HEK293 (cell line): ENCODE measurements at regions not wholly inside any gene's neighbourhood (a gene's known extent, or its start where the extent isn't known, plus 50 kb on each side); places are given as distances from the start of the nearest gene placed in this dataset.

Experiments used
- IKZF3 ChIP-seq: fragments of 450-650 bp; IDR thresholded peaks from 2 replicates; pipeline ENCODE4 v1.5.0; 2018; ENCODE audit warnings: missing biosample characterization, mild to moderate bottlenecking, missing genetic modification characterization, moderate library complexity
- YY1 ChIP-seq: fragments of 450-650 bp; formaldehyde crosslinking; IDR thresholded peaks from 2 replicates; pipeline ENCODE4 v1.5.1; 2018; ENCODE audit warnings: missing biosample characterization, missing genetic modification characterization
- ZBTB1 ChIP-seq: fragments of 450-650 bp; formaldehyde crosslinking; IDR thresholded peaks from 2 replicates; pipeline ENCODE4 v1.5.1; 2016; ENCODE audit warnings: missing biosample characterization, missing genetic modification characterization
- ZFP37 ChIP-seq: fragments of 450-650 bp; formaldehyde crosslinking; IDR thresholded peaks from 2 replicates; pipeline ENCODE4 v1.5.1; 2016; ENCODE audit warnings: missing biosample characterization, missing genetic modification characterization
- ZFP41 ChIP-seq: fragments of 450-650 bp; formaldehyde crosslinking; IDR thresholded peaks from 2 replicates; pipeline ENCODE4 v1.5.1; 2016; ENCODE audit warnings: missing biosample characterization, missing genetic modification characterization, borderline replicate concordance
- ZNF140 ChIP-seq: fragments of 450-650 bp; formaldehyde crosslinking; IDR thresholded peaks from 2 replicates; pipeline ENCODE4 v1.5.1; 2016; ENCODE audit warnings: missing biosample characterization, missing genetic modification characterization
- ZNF19 ChIP-seq: fragments of 450-650 bp; formaldehyde crosslinking; IDR thresholded peaks from 2 replicates; pipeline ENCODE4; 2016; ENCODE audit warnings: missing biosample characterization, missing genetic modification characterization, low read depth
- ZNF654 ChIP-seq: fragments of 450-650 bp; formaldehyde crosslinking; IDR thresholded peaks from 2 replicates; pipeline ENCODE4 v1.5.1; 2016; ENCODE audit warnings: low read depth, missing biosample characterization, missing genetic modification characterization
- ZNF660 ChIP-seq: fragments of 450-650 bp; IDR thresholded peaks from 2 replicates; pipeline ENCODE4 v1.5.1; 2018; ENCODE audit warnings: missing biosample characterization, mild to moderate bottlenecking, missing genetic modification characterization
- ZXDB ChIP-seq: fragments of 450-650 bp; formaldehyde crosslinking; IDR thresholded peaks from 2 replicates; pipeline ENCODE4 v1.5.1; 2016; ENCODE audit warnings: missing biosample characterization, missing genetic modification characterization
- TF ChIP-seq, protein P1 (sequence below): fragments of 450-650 bp; formaldehyde crosslinking; IDR thresholded peaks from 2 replicates; pipeline ENCODE4 v1.5.1; 2016; ENCODE audit warnings: missing biosample characterization, missing genetic modification characterization
- TF ChIP-seq, protein P2 (sequence below): sonication (generic); formaldehyde crosslinking; IDR thresholded peaks from 2 replicates; pipeline ENCODE4 v1.8.1; 2022; ENCODE audit warnings: mild to moderate bottlenecking, moderate library complexity, missing genetic modification reagents
- TF ChIP-seq, protein P3 (sequence below): fragments of 450-650 bp; formaldehyde crosslinking; IDR thresholded peaks from 2 replicates; pipeline ENCODE4 v1.5.1; 2017; ENCODE audit warnings: missing biosample characterization, mild to moderate bottlenecking, missing genetic modification characterization, moderate library complexity
- TF ChIP-seq, protein P4 (sequence below): fragments of 450-650 bp; formaldehyde crosslinking; IDR thresholded peaks from 2 replicates; pipeline ENCODE4 v1.5.1; 2016; ENCODE audit warnings: missing biosample characterization, missing genetic modification characterization

DNA sequence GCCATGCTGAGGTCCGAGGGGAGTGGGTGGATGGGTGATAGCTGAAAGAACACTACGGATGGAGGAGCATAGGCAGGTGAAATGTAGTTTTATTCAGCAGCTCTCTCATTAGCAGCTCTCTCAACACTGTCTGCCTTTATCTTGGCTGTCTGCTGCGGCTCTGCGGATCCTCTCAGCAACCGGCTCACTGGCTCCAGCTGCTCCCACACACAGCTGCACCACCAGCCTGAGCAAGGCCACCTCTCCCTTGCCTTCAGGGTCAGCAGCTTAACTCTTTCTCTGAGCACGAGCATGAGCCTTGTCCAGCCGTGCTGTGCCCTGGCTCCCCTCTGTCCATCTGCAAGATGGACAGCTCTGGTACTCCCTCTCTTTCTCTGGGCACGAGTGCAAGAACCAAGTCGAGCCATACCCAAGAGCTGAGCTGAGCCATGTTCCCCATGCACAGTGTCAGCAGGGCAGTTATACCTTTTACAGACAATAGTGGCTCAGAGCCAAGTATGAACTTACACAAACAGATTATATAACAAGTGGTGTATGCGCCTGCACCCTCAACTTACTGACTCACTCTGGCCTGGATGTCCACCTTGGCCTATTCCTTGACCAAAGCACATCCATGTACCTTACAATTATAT lies 108.5 kb downstream of the MACIR start:
- TF ChIP-seq, protein P1, sequence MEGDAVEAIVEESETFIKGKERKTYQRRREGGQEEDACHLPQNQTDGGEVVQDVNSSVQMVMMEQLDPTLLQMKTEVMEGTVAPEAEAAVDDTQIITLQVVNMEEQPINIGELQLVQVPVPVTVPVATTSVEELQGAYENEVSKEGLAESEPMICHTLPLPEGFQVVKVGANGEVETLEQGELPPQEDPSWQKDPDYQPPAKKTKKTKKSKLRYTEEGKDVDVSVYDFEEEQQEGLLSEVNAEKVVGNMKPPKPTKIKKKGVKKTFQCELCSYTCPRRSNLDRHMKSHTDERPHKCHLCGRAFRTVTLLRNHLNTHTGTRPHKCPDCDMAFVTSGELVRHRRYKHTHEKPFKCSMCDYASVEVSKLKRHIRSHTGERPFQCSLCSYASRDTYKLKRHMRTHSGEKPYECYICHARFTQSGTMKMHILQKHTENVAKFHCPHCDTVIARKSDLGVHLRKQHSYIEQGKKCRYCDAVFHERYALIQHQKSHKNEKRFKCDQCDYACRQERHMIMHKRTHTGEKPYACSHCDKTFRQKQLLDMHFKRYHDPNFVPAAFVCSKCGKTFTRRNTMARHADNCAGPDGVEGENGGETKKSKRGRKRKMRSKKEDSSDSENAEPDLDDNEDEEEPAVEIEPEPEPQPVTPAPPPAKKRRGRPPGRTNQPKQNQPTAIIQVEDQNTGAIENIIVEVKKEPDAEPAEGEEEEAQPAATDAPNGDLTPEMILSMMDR (tag by site-specific recombination), result no peak
- TF ChIP-seq, protein P2, sequence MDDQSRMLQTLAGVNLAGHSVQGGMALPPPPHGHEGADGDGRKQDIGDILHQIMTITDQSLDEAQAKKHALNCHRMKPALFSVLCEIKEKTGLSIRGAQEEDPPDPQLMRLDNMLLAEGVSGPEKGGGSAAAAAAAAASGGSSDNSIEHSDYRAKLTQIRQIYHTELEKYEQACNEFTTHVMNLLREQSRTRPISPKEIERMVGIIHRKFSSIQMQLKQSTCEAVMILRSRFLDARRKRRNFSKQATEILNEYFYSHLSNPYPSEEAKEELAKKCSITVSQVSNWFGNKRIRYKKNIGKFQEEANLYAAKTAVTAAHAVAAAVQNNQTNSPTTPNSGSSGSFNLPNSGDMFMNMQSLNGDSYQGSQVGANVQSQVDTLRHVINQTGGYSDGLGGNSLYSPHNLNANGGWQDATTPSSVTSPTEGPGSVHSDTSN (CRISPR knock-in tag), result no peak
- TF ChIP-seq ZXDB (tag by site-specific recombination) (no peak), YY1 (tag by site-specific recombination) (no peak), ZNF140 (tag by site-specific recombination) (no peak), IKZF3 (no peak), ZNF660 (tag by site-specific recombination) (no peak), ZFP37 (tag by site-specific recombination) (no peak), ZNF654 (no peak), ZNF19 (no peak), ZBTB1 (tag by site-specific recombination) (no peak), ZFP41 (tag by site-specific recombination) (no peak)
- TF ChIP-seq, protein P3, sequence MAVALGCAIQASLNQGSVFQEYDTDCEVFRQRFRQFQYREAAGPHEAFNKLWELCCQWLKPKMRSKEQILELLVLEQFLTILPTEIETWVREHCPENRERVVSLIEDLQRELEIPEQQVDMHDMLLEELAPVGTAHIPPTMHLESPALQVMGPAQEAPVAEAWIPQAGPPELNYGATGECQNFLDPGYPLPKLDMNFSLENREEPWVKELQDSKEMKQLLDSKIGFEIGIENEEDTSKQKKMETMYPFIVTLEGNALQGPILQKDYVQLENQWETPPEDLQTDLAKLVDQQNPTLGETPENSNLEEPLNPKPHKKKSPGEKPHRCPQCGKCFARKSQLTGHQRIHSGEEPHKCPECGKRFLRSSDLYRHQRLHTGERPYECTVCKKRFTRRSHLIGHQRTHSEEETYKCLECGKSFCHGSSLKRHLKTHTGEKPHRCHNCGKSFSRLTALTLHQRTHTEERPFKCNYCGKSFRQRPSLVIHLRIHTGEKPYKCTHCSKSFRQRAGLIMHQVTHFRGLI (tag by site-specific recombination), result no peak
- TF ChIP-seq, protein P4, sequence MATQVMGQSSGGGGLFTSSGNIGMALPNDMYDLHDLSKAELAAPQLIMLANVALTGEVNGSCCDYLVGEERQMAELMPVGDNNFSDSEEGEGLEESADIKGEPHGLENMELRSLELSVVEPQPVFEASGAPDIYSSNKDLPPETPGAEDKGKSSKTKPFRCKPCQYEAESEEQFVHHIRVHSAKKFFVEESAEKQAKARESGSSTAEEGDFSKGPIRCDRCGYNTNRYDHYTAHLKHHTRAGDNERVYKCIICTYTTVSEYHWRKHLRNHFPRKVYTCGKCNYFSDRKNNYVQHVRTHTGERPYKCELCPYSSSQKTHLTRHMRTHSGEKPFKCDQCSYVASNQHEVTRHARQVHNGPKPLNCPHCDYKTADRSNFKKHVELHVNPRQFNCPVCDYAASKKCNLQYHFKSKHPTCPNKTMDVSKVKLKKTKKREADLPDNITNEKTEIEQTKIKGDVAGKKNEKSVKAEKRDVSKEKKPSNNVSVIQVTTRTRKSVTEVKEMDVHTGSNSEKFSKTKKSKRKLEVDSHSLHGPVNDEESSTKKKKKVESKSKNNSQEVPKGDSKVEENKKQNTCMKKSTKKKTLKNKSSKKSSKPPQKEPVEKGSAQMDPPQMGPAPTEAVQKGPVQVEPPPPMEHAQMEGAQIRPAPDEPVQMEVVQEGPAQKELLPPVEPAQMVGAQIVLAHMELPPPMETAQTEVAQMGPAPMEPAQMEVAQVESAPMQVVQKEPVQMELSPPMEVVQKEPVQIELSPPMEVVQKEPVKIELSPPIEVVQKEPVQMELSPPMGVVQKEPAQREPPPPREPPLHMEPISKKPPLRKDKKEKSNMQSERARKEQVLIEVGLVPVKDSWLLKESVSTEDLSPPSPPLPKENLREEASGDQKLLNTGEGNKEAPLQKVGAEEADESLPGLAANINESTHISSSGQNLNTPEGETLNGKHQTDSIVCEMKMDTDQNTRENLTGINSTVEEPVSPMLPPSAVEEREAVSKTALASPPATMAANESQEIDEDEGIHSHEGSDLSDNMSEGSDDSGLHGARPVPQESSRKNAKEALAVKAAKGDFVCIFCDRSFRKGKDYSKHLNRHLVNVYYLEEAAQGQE (tag by site-specific recombination), result no peak
